CD14-positive monocyte (primary cell): ENCODE measurements at regions not wholly inside any gene's neighbourhood (a gene's known extent, or its start where the extent isn't known, plus 50 kb on each side); places are given as distances from the start of the nearest gene placed in this dataset.

ENCODE experiments used
- DNase-seq, 3 donors: peaks; one replicate each; pipeline ENCODE4 v3.0.0-alpha.2; 2011 to 2022
- H2AFZ ChIP-seq: 2 replicates; pipeline ENCODE4 v1.6.0; 2012; ENCODE audit warnings: mild to moderate bottlenecking, low read depth, low read length, inconsistent platforms; ENCODE audit not compliant: insufficient read depth, poor library complexity, severe bottlenecking
- H3K27ac ChIP-seq, 2 donors: 1 replicate in 1 of 2; 2 replicates in 1 of 2; pipeline ENCODE4 v1.5.1; 2012 to 2013; ENCODE audit warnings: low read length in 2 of 2, control low read depth in 1 of 2, inconsistent platforms in 1 of 2, low read depth in 1 of 2, mild to moderate bottlenecking in 1 of 2
- H3K27me3 ChIP-seq, 2 donors: one replicate each; pipeline versions ENCODE4 v1.6.0 to v1.6.1; 2011 to 2013; ENCODE audit warnings: low read length in 2 of 2; ENCODE audit not compliant: control insufficient read depth in 2 of 2, insufficient read depth in 2 of 2
- H3K36me3 ChIP-seq, 2 donors: replicated peaks in 1 of 2; 1 replicate in 1 of 2; 2 replicates in 1 of 2; pipeline versions ENCODE4 v1.5.1 to v1.6.1; 2012 to 2013; ENCODE audit warnings: low read length in 2 of 2, control low read depth in 1 of 2, inconsistent platforms in 1 of 2, mild to moderate bottlenecking in 1 of 2; ENCODE audit not compliant: insufficient read depth in 2 of 2, control insufficient read depth in 1 of 2
- H3K4me1 ChIP-seq, 2 donors: 1 replicate in 1 of 2; 2 replicates in 1 of 2; pipeline versions ENCODE4 v1.5.1 to v1.6.1; 2012 to 2013; ENCODE audit warnings: low read length in 2 of 2, control low read depth in 1 of 2, inconsistent platforms in 1 of 2, mild to moderate bottlenecking in 1 of 2, moderate library complexity in 1 of 2; ENCODE audit not compliant: insufficient read depth in 2 of 2, control insufficient read depth in 1 of 2
- H3K4me2 ChIP-seq: replicated peaks from 2 replicates; pipeline ENCODE3; 2012; ENCODE audit warnings: low read length, moderate library complexity, mild to moderate bottlenecking; ENCODE audit not compliant: poor library complexity, severe bottlenecking; ENCODE audit errors: extremely low read depth
- H3K4me3 ChIP-seq, 3 experiments: fragments of 200-600 bp in 1 of 3; sonication (generic) in 1 of 3; replicated peaks in 1 of 3; 1 replicate in 2 of 3; 2 replicates in 1 of 3; pipeline ENCODE4 v1.5.1; 2011 to 2013; ENCODE audit warnings: low read length in 3 of 3, mild to moderate bottlenecking in 3 of 3, control low read depth in 2 of 3, low read depth in 2 of 3, inconsistent platforms in 1 of 3, moderate library complexity in 1 of 3
- H3K79me2 ChIP-seq: 2 replicates; pipeline ENCODE4 v1.6.0; 2012; ENCODE audit warnings: mild to moderate bottlenecking, control low read depth, inconsistent platforms, low read length, moderate library complexity; ENCODE audit not compliant: insufficient read depth
- H3K9ac ChIP-seq: 2 replicates; pipeline ENCODE4 v1.6.0; 2017; ENCODE audit warnings: low read length, mild to moderate bottlenecking; ENCODE audit not compliant: insufficient read depth, poor library complexity, severe bottlenecking
- H3K9me3 ChIP-seq, 2 donors: replicated peaks in 1 of 2; 1 replicate in 1 of 2; 2 replicates in 1 of 2; pipeline versions ENCODE4 v1.5.1 to v1.6.1; 2012 to 2013; ENCODE audit warnings: low read length in 2 of 2, control low read depth in 1 of 2; ENCODE audit not compliant: control insufficient read depth in 1 of 2, insufficient read depth in 1 of 2
- H4K20me1 ChIP-seq: 2 replicates; pipeline ENCODE4 v1.6.0; 2012; ENCODE audit warnings: mild to moderate bottlenecking, low read length, control low read depth, moderate library complexity; ENCODE audit not compliant: insufficient read depth
- H3K27ac Mint-ChIP-seq, 7 donors: one replicate each; pipeline ENCODE4 v1.8.0; 2020; ENCODE audit warnings: mild to moderate bottlenecking in 7 of 7, mixed read lengths in 7 of 7, moderate library complexity in 6 of 7, inconsistent platforms in 2 of 7
- H3K27me3 Mint-ChIP-seq, 3 donors: one replicate each; pipeline ENCODE4 v1.8.0; 2021 to 2022; ENCODE audit warnings: low read depth in 3 of 3, mild to moderate bottlenecking in 3 of 3, mixed read lengths in 3 of 3, moderate library complexity in 3 of 3, inconsistent platforms in 1 of 3
- H3K36me3 Mint-ChIP-seq, 2 donors: one replicate each; pipeline ENCODE4 v1.8.0; 2020; ENCODE audit warnings: mixed read lengths in 2 of 2, inconsistent platforms in 1 of 2, mild to moderate bottlenecking in 1 of 2
- H3K4me1 Mint-ChIP-seq: one replicate; pipeline ENCODE4 v1.8.0; 2020; ENCODE audit warnings: mild to moderate bottlenecking, mixed read lengths
- H3K4me3 Mint-ChIP-seq, 2 donors: one replicate each; pipeline ENCODE4 v1.8.0; 2020; ENCODE audit warnings: mild to moderate bottlenecking in 2 of 2, mixed read lengths in 2 of 2, moderate library complexity in 1 of 2
- H3K9me3 Mint-ChIP-seq, 7 donors: one replicate each; pipeline ENCODE4 v1.8.0; 2020 to 2022; ENCODE audit warnings: mixed read lengths in 7 of 7, mild to moderate bottlenecking in 6 of 7, moderate library complexity in 6 of 7, inconsistent platforms in 2 of 7
- WGBS: methylation state at CpG from one replicate; pipeline ENCODE4 v1.1.5; 2013; ENCODE audit warnings: missing lambda C conversion rate; ENCODE audit not compliant: insufficient coverage; 5-methylcytosine and 5-hydroxymethylcytosine counted together
- intact Hi-C, 2 donors: fragments of 100-400 bp; cut with micrococcal nuclease; formaldehyde crosslinking; loops; one replicate each; pipeline versions ENCODE4 v1.15.0 to v1.15.1; 2023
- TF ChIP-seq, protein P1 (sequence below): fragments of 200-600 bp; IDR thresholded peaks from one replicate; pipeline ENCODE4 v1.8.0; 2022; ENCODE audit warnings: antibody characterized with exemption, mild to moderate bottlenecking

DNA sequence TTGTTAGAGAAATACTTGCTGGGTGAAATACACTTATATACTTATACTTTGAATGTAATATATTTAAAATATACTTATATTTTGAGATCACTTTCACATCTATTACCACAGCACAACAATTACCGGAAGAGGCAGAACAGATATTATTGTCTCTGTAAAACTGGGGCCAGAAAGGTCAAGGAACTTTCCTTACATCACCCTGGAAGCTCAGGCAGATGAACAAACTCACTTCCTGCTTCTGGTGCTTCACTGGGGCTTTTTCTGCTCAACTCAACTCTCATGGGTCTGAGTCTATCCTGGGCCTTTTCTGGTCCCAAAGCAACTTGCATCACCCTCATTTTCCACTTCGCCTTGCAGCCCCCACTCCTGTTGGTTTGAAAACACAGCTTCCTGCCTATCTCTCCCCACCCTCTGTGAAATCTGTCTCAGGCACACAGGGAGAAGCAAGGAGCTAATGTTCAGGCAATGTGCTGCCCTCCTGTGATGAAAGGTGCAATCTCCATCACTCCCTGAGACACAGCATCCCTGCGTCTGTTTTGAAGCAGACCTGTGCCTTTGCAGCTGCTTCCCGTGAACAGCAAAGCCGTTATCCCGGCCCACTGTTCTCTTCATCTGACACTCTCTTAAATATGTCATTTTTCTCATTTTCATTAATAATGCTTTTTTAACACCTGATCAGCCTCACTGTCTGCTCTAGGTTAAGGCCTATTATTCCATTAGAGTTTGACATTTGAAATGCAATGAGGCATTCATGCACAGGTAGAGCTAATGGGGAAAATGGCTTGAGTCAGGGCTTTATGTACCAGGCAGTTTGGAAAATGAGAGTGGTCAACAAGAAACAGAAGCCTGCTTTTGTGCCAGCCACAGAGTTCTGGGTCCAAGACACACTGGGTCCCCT is 251.9 kb upstream of the CHAC2 start:
- Histone ChIP-seq H4K20me1 (no peaks in the 10 kb centered on the region), H3K27me3 (no peaks in the 10 kb centered on the region), H3K4me2 (no peak overlapping the region), H3K36me3 (no peaks in the 10 kb centered on the region), H3K4me3 (no peak overlapping the region), H3K27ac (no peak overlapping the region), H3K9me3 (no peaks in the 10 kb centered on the region), H3K79me2 (no peaks in the 10 kb centered on the region), H3K9ac (no peak overlapping the region), H2AFZ (no peak overlapping the region), H3K4me1 (no peaks in the 10 kb centered on the region)
- H3K27ac Mint-ChIP-seq = no peak overlapping the region
- intact Hi-C loops = no loop called here
- 81% methylated on average over 2 of the region's 6 CpGs for WGBS
- H3K9me3 Mint-ChIP-seq = peaks cover 0 to 13% (median 5%) of the 10 kb centered on the region in 7 donors
- H3K4me3 Mint-ChIP-seq = no peak overlapping the region
- H3K27me3 Mint-ChIP-seq = peaks cover 0 to 1% (median 0%) of the 10 kb centered on the region in 3 donors
- DNase-seq = no peak
- no peaks in the 10 kb centered on the region for H3K4me1 Mint-ChIP-seq
- TF ChIP-seq, protein P1, sequence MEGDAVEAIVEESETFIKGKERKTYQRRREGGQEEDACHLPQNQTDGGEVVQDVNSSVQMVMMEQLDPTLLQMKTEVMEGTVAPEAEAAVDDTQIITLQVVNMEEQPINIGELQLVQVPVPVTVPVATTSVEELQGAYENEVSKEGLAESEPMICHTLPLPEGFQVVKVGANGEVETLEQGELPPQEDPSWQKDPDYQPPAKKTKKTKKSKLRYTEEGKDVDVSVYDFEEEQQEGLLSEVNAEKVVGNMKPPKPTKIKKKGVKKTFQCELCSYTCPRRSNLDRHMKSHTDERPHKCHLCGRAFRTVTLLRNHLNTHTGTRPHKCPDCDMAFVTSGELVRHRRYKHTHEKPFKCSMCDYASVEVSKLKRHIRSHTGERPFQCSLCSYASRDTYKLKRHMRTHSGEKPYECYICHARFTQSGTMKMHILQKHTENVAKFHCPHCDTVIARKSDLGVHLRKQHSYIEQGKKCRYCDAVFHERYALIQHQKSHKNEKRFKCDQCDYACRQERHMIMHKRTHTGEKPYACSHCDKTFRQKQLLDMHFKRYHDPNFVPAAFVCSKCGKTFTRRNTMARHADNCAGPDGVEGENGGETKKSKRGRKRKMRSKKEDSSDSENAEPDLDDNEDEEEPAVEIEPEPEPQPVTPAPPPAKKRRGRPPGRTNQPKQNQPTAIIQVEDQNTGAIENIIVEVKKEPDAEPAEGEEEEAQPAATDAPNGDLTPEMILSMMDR = no peak
- no peaks in the 10 kb centered on the region for H3K36me3 Mint-ChIP-seq

DNA sequence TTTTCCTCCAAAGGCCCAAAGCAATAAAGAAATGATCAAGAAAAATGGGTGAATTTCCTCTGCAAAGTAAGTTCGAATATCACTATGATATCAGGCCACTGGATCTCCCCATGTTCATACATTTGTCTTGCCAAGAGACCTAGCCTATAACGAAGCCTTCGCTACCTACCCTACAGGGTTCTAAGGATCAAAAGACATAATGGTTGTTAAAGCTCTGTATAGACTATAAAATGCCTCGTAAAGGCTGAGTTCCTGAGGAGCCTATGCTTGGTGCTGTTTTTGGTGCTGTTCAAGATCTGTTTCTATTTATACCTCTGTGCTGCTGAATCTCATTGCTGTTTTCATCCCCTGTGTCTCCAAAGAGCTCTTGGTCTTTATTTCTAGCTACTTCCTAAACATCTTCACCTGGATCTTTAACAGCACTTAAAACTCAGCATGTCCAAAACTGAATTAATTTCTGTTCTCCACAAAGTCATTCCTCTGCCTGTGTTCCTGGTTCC is 254.4 kb upstream of the CHAC2 start:
- Histone ChIP-seq H3K9me3 (peaks cover 0 to 3% of the 10 kb centered on the region in 2 donors), H2AFZ (no peak overlapping the region), H3K4me3 (no peak overlapping the region), H4K20me1 (no peaks in the 10 kb centered on the region), H3K27ac (no peak overlapping the region), H3K4me1 (no peaks in the 10 kb centered on the region), H3K27me3 (no peaks in the 10 kb centered on the region), H3K36me3 (no peaks in the 10 kb centered on the region), H3K79me2 (no peaks in the 10 kb centered on the region), H3K4me2 (no peak overlapping the region), H3K9ac (no peak overlapping the region)
- Mint-ChIP-seq H3K27me3 (peaks cover 0 to 1% (median 0%) of the 10 kb centered on the region in 3 donors), H3K27ac (no peak overlapping the region), H3K36me3 (no peaks in the 10 kb centered on the region), H3K4me3 (no peak overlapping the region), H3K9me3 (peaks cover 4 to 27% (median 6%) of the 10 kb centered on the region in 7 donors), H3K4me1 (no peaks in the 10 kb centered on the region)
- intact Hi-C loops = no loop called here
- 80% methylated on average over 1 of the region's 4 CpGs for WGBS
- TF ChIP-seq, protein P1 = no peak
- DNase-seq = no peak
